HUES48 (cell line): ENCODE measurements at regions not wholly inside any gene's neighbourhood (a gene's known extent, or its start where the extent isn't known, plus 50 kb on each side); places are given as distances from the start of the nearest gene placed in this dataset.

Source experiments
- H3K27ac ChIP-seq: one replicate; pipeline ENCODE4 v1.7.0; 2013; ENCODE audit warnings: low read depth, low read length, inconsistent platforms
- H3K27me3 ChIP-seq: 2 replicates; pipeline ENCODE4 v1.6.1; 2013; ENCODE audit warnings: mild to moderate bottlenecking, low read length; ENCODE audit not compliant: control insufficient read depth, insufficient read depth
- H3K36me3 ChIP-seq: 2 replicates; pipeline ENCODE4 v1.6.1; 2013; ENCODE audit warnings: low read length; ENCODE audit not compliant: control insufficient read depth, insufficient read depth
- H3K4me1 ChIP-seq: 2 replicates; pipeline ENCODE4 v1.6.1; 2013; ENCODE audit warnings: mild to moderate bottlenecking, low read length; ENCODE audit not compliant: control insufficient read depth, insufficient read depth
- H3K4me3 ChIP-seq: 2 replicates; pipeline ENCODE4 v1.5.1; 2013; ENCODE audit warnings: mild to moderate bottlenecking, low read depth, low read length
- H3K9ac ChIP-seq: 2 replicates; pipeline ENCODE4 v1.6.1; 2013; ENCODE audit warnings: mild to moderate bottlenecking, low read depth, low read length, moderate library complexity
- H3K9me3 ChIP-seq: 2 replicates; pipeline ENCODE4 v1.6.1; 2013; ENCODE audit warnings: low read length; ENCODE audit not compliant: control insufficient read depth, insufficient read depth

DNA sequence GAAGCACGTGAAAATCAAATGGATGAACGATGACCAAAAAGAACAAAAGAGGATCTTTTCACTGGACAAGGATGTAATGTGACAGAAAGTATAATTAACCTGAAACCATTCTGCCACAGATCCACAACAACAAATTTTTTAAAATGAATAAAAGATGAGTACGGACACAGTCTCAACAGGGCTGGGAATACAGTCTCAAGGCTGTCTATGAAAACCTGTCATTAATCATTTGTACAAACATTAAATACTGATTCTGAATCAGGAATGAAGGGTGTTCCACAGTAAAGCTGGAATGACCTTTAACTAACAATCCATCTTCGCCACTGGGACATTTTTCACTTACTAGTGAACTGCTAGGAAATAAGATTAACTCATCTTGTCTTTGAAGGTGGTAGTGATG lies 506.9 kb upstream of the ADAMTS9 start:
- Histone ChIP-seq H3K9ac (no peak overlapping the region), H3K9me3 (no peaks in the 10 kb centered on the region), H3K4me3 (no peak overlapping the region), H3K27me3 (no peaks in the 10 kb centered on the region), H3K4me1 (peaks cover 14% of the 10 kb centered on the region), H3K27ac (no peak overlapping the region), H3K36me3 (no peaks in the 10 kb centered on the region)

DNA sequence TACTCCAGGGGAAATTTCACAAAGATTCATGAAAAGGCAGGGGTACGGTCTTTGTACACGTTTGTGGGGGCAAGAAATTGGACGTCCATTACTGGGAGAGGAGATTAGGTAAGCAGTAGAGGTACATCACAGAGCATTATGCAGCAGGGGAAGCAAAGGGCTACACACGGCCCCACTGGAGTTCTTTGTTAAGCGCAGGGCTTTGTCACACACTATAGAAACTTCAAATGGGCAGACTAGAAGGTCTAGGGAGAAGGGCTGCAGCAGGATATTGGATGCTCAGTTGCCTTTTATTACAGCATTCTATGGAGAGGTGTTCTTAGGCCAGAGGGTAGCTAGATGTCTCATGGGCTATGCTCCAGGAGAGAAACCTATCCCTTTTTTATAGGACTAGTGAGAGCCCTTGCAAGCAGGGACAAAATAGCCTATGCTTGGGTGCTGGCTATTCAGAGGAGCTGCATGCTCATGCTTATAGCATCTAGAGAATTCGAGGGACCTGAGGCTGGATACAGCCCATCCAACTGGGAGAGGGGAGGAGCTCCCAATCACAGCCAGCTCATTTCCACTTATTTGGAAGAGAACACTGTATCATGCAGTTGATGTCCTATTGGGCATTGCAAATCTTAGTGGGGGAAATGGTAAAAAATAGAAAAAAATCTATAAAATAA lies 506.4 kb upstream of the ADAMTS9 start:
- Histone ChIP-seq H3K4me3 (no peak overlapping the region), H3K4me1 (peaks cover 14% of the 10 kb centered on the region), H3K27ac (no peak overlapping the region), H3K36me3 (no peaks in the 10 kb centered on the region), H3K9me3 (no peaks in the 10 kb centered on the region), H3K27me3 (no peaks in the 10 kb centered on the region), H3K9ac (no peak overlapping the region)

- peaks cover 14% of the 10 kb centered on the region for H3K4me1 ChIP-seq
- no peaks in the 10 kb centered on the region for H3K9me3 ChIP-seq
- H3K27me3 ChIP-seq, result no peaks in the 10 kb centered on the region
- H3K9ac ChIP-seq, result no peak overlapping the region
- H3K4me3 ChIP-seq, result no peak overlapping the region
- H3K27ac ChIP-seq, result no peak overlapping the region
- H3K36me3 ChIP-seq, result no peaks in the 10 kb centered on the region
These were observed 505.7 kb upstream of the ADAMTS9 start for GRCh38 chr3:65193531-65193930.

DNA sequence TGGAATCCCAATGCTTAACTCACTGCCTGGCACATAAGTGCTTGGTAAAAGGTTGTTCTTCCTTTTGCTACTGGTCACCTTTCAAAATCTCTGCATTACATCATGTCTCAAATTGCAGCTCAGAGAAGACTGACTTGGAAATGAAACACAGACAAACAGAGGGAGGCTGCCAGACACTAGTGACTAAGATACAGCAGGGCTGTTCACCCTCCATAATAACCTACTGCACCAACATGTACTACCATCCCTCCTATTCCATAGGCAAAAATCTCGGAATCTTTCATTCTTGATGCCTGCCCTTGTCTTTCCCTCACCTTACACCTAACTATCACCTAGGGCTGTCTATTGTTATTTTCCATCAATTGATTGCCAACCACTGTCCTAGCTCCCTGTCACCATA lies 502.3 kb upstream of the ADAMTS9 start:
- H3K9ac ChIP-seq, result no peak overlapping the region
- H3K27ac ChIP-seq, result no peak overlapping the region
- no peaks in the 10 kb centered on the region for H3K27me3 ChIP-seq
- no peak overlapping the region for H3K4me3 ChIP-seq
- no peaks in the 10 kb centered on the region for H3K36me3 ChIP-seq
- peaks cover 7% of the 10 kb centered on the region; the same call in 1 of the 2 replicates for H3K4me1 ChIP-seq
- H3K9me3 ChIP-seq, result no peaks in the 10 kb centered on the region

DNA sequence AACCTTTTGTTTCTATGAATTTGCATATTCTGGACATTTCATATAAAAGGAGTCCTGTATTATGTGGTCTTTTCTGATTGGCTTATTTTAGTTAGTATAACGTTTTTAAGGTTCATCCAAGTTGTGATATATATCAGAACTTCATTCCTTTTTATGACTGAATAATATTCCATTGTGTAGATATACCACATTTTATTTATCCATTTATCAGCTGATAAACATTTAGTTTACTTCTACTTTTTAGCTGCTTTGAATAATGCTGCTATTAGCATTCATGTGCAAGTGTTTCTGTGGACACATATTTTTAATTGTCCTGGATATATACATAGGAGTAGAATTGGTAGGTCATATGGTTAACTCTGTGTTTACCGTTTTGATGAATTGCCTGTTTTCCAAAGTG lies 498.5 kb upstream of the ADAMTS9 start:
- H3K27me3 ChIP-seq, result no peaks in the 10 kb centered on the region
- no peaks in the 10 kb centered on the region for H3K9me3 ChIP-seq
- no peak overlapping the region for H3K9ac ChIP-seq
- H3K36me3 ChIP-seq, result no peaks in the 10 kb centered on the region
- H3K4me3 ChIP-seq, result no peak overlapping the region
- H3K4me1 ChIP-seq, result peaks cover under 1% of the 10 kb centered on the region; the same call in 1 of the 2 replicates
- no peak overlapping the region for H3K27ac ChIP-seq

DNA sequence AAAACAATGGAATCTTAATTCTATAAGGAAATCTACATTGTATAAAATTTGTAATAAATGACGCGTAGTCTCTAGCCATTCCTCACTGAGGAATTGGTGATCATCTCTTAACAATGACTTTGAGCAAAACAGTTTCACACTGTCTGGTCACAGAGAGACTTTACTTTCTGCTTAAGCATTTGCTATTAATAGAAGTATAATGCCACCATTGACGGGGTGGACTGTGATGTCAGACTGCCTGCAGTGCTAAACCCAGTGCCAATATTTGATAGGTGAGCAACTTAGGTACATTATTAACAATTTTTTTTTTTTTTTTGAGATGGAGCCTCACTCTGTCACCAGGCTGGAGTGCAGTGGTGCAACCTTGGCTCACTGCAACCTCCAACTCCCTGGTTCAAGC lies 494.9 kb upstream of the ADAMTS9 start:
- Histone ChIP-seq H3K4me3 (no peak overlapping the region), H3K4me1 (no peaks in the 10 kb centered on the region), H3K27me3 (no peaks in the 10 kb centered on the region), H3K27ac (no peak overlapping the region), H3K9ac (no peak overlapping the region), H3K9me3 (no peaks in the 10 kb centered on the region), H3K36me3 (no peaks in the 10 kb centered on the region)

GRCh38 chr3:65182085-65182484 lies 494.3 kb upstream of the ADAMTS9 start:
- Histone ChIP-seq H3K9me3 (no peaks in the 10 kb centered on the region), H3K36me3 (no peaks in the 10 kb centered on the region), H3K27me3 (no peaks in the 10 kb centered on the region), H3K4me1 (no peaks in the 10 kb centered on the region), H3K27ac (no peak overlapping the region), H3K4me3 (no peak overlapping the region), H3K9ac (no peak overlapping the region)

DNA sequence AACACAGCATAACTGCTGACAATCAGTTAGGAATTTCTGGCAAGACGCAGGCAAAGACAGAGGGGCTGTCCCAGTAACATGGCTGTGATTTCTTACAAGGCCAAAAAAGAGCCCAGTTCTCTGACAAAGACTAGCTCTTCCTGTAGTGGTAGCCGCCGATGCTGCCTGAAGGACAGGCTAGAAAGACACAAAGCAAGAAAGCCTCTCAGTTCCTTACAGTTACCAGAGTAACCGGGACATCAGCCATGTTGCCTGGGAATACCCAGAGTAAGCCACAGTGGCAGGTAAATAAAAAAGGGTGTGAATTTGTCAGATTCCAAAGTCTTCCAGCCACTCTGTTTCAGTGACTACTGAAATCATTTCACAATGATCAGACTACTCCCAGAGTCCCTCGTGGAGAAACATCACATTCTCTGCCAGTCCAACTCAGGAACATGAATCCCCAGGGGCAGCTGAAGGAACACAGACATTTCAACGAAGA lies 493.6 kb upstream of the ADAMTS9 start:
- Histone ChIP-seq H3K9ac (no peak overlapping the region), H3K36me3 (no peaks in the 10 kb centered on the region), H3K9me3 (no peaks in the 10 kb centered on the region), H3K27ac (no peak overlapping the region), H3K4me1 (no peaks in the 10 kb centered on the region), H3K4me3 (no peak overlapping the region), H3K27me3 (no peaks in the 10 kb centered on the region)

DNA sequence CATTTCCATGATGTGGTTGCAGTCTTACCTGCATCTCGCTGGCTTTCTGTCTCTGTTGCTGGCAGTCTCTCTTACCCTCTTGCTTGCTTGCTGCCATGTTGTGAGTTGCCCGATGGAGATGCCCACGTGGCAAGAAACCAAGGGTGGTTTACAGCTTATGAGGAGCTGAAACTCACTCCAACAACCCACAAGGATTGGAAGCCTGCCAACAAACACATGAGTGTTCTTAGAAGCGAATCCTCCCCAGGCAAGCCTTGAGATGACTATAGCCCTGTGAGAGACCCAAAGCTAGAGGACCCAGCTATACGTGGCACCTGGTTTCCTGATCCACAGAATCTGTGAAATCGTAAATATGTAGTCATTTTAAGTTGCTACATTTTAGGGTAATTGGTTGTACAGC lies 490.9 kb upstream of the ADAMTS9 start:
- Histone ChIP-seq H3K27me3 (no peaks in the 10 kb centered on the region), H3K9ac (no peak overlapping the region), H3K4me3 (no peak overlapping the region), H3K27ac (no peak overlapping the region), H3K36me3 (no peaks in the 10 kb centered on the region), H3K4me1 (no peaks in the 10 kb centered on the region), H3K9me3 (no peaks in the 10 kb centered on the region)

- no peaks in the 10 kb centered on the region for H3K36me3 ChIP-seq
- no peak overlapping the region for H3K27ac ChIP-seq
- H3K9ac ChIP-seq, result no peak overlapping the region
- H3K27me3 ChIP-seq, result no peaks in the 10 kb centered on the region
- H3K4me3 ChIP-seq, result no peak overlapping the region
- H3K9me3 ChIP-seq, result no peaks in the 10 kb centered on the region
- no peaks in the 10 kb centered on the region for H3K4me1 ChIP-seq
These were observed 490.2 kb upstream of the ADAMTS9 start for GRCh38 chr3:65177960-65178376.

DNA sequence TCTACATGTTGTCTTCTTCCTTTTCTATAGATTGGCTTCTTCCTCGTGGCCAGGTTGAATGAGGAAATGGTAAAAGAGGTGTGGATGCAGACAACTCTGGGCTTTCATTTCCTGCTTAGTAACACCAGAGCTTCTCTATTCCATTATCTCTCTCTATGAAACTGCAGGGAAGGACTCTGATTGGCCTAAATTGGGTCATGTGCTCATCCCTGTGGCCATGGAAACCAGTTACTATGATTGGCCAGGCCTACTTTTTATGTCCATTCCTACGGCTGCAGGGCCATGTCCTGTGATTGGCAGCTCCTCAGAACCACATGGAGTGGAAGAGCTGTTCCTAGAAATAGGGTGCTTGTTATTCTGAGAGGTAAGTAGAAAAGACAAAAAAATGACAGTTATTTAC lies 486.9 kb upstream of the ADAMTS9 start:
- Histone ChIP-seq H3K36me3 (no peaks in the 10 kb centered on the region), H3K4me1 (no peaks in the 10 kb centered on the region), H3K9me3 (no peaks in the 10 kb centered on the region)

More for the DNA sequence above, 486.9 kb upstream of the ADAMTS9 start:
- Histone ChIP-seq H3K27me3 (no peaks in the 10 kb centered on the region), H3K4me3 (no peak overlapping the region), H3K9ac (no peak overlapping the region), H3K27ac (no peak overlapping the region)
